Kidney epithelial cell (primary cell): ENCODE measurements at regions not wholly inside any gene's neighbourhood (a gene's known extent, or its start where the extent isn't known, plus 50 kb on each side); places are given as distances from the start of the nearest gene placed in this dataset.

ENCODE experiments used
- DNase-seq: peaks from one replicate; pipeline ENCODE4 v3.0.0-alpha.2; 2010; ENCODE audit warnings: low read depth
- H3K27me3 ChIP-seq: 2 replicates; pipeline ENCODE4 v1.6.0; 2011; ENCODE audit warnings: low read length; ENCODE audit not compliant: control insufficient read depth, insufficient read depth
- H3K36me3 ChIP-seq: 2 replicates; pipeline ENCODE4 v1.5.1; 2011; ENCODE audit warnings: low read length; ENCODE audit not compliant: control insufficient read depth, insufficient read depth
- H3K4me3 ChIP-seq: 2 replicates; pipeline ENCODE4 v1.5.1; 2011; ENCODE audit warnings: low read depth, mild to moderate bottlenecking, control low read depth, low read length
- CTCF ChIP-seq: IDR thresholded peaks from 2 replicates; pipeline ENCODE4 v1.5.1; 2011; ENCODE audit warnings: mild to moderate bottlenecking, moderate library complexity, low read length, control low read depth, inconsistent platforms; ENCODE audit not compliant: insufficient read depth, poor library complexity, severe bottlenecking

- TF ChIP-seq CTCF = no peak
- H3K27me3 ChIP-seq = no peaks in the 10 kb centered on the region
- no peak overlapping the region for H3K4me3 ChIP-seq
- no peak for DNase-seq
- no peaks in the 10 kb centered on the region for H3K36me3 ChIP-seq
Measured at GRCh38 chr11:10990160-10990559, 132.3 kb upstream of the ZBED5 start.

- H3K4me3 ChIP-seq = no peak overlapping the region
- no peaks in the 10 kb centered on the region for H3K27me3 ChIP-seq
- no peak for TF ChIP-seq CTCF
- H3K36me3 ChIP-seq = no peaks in the 10 kb centered on the region
- DNase-seq = no peak
Measured at GRCh38 chr11:10986006-10986405, 128.2 kb upstream of the ZBED5 start.

- DNase-seq = no peak
- TF ChIP-seq CTCF = no peak
- H3K4me3 ChIP-seq = no peak overlapping the region
- H3K27me3 ChIP-seq = no peaks in the 10 kb centered on the region
- no peaks in the 10 kb centered on the region for H3K36me3 ChIP-seq
Measured at GRCh38 chr11:10984742-10985141, 126.9 kb upstream of the ZBED5 start.

GRCh38 chr11:10984250-10984649, 126.4 kb upstream of the ZBED5 start:
- no peak for TF ChIP-seq CTCF
- H3K27me3 ChIP-seq = no peaks in the 10 kb centered on the region
- DNase-seq = no peak
- no peak overlapping the region for H3K4me3 ChIP-seq
- H3K36me3 ChIP-seq = no peaks in the 10 kb centered on the region

GRCh38 chr11:10982704-10983510, 125.1 kb upstream of the ZBED5 start:
- no peak for DNase-seq
- no peak overlapping the region for H3K4me3 ChIP-seq
- H3K36me3 ChIP-seq = no peaks in the 10 kb centered on the region
- no peak for TF ChIP-seq CTCF
- H3K27me3 ChIP-seq = no peaks in the 10 kb centered on the region

GRCh38 chr11:10979529-10979928, 121.7 kb upstream of the ZBED5 start:
- H3K4me3 ChIP-seq = no peak overlapping the region
- no peaks in the 10 kb centered on the region for H3K36me3 ChIP-seq
- no peak for TF ChIP-seq CTCF
- no peak for DNase-seq
- no peaks in the 10 kb centered on the region for H3K27me3 ChIP-seq
